Endothelial cell (in vitro differentiated cells): ENCODE measurements at regions not wholly inside any gene's neighbourhood (a gene's known extent, or its start where the extent isn't known, plus 50 kb on each side); places are given as distances from the start of the nearest gene placed in this dataset.

Experiments
- DNase-seq: peaks from one replicate; pipeline ENCODE4 v3.0.0; 2021; ENCODE audit warnings: low spot score
- H3K27ac Mint-ChIP-seq: one replicate; pipeline ENCODE4 v1.8.0; 2021; ENCODE audit warnings: mixed read lengths, inconsistent platforms; ENCODE audit not compliant: unreplicated experiment
- H3K27me3 Mint-ChIP-seq: one replicate; pipeline ENCODE4 v1.8.0; 2021; ENCODE audit warnings: mild to moderate bottlenecking, moderate library complexity, mixed read lengths, inconsistent platforms; ENCODE audit not compliant: unreplicated experiment
- H3K36me3 Mint-ChIP-seq: one replicate; pipeline ENCODE4 v1.8.0; 2021; ENCODE audit warnings: mild to moderate bottlenecking, low read depth, mixed read lengths, inconsistent platforms; ENCODE audit not compliant: unreplicated experiment
- H3K4me1 Mint-ChIP-seq: one replicate; pipeline ENCODE4 v1.8.0; 2021; ENCODE audit warnings: mild to moderate bottlenecking, mixed read lengths, inconsistent platforms; ENCODE audit not compliant: unreplicated experiment
- H3K4me3 Mint-ChIP-seq: one replicate; pipeline ENCODE4 v1.8.0; 2021; ENCODE audit warnings: mild to moderate bottlenecking, mixed read lengths, inconsistent platforms; ENCODE audit not compliant: unreplicated experiment
- H3K9me3 Mint-ChIP-seq: one replicate; pipeline ENCODE4 v1.8.0; 2021; ENCODE audit warnings: mixed read lengths, inconsistent platforms; ENCODE audit not compliant: unreplicated experiment
- TF ChIP-seq, protein P1 (sequence below): fragments of 200-600 bp; sonication (generic); IDR thresholded peaks from one replicate; pipeline ENCODE4 v1.5.0; 2021; ENCODE audit warnings: antibody characterized with exemption; ENCODE audit not compliant: unreplicated experiment

DNA sequence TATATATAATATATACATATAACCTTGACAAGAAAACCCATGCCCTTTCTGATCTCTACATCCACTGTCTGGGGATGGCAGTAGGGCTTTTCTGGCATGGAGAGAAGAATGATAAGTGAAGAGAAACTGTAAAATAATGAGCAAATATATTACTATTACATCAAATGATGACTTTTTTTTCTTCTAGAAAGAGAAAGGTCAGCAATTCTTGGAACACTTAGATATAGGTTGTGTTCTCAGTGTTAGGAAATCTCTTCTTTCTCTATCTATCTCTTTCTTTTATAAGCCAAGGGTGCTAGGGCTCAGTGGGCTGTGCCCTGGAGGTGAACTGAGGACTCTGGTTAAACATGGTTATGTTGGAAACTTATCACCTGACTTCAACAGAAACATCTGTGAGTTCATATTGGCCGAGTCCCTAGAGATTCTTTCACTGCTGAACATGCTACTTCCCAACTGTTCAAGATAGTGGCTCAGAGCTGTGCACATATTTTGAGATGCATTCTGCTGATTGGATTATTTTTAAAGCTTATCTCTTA lies 265.1 kb downstream of the GBA3 start:
- H3K4me1 Mint-ChIP-seq: no peaks in the 10 kb centered on the region
- H3K27me3 Mint-ChIP-seq: no peaks in the 10 kb centered on the region
- no peak for DNase-seq
- TF ChIP-seq, protein P1, sequence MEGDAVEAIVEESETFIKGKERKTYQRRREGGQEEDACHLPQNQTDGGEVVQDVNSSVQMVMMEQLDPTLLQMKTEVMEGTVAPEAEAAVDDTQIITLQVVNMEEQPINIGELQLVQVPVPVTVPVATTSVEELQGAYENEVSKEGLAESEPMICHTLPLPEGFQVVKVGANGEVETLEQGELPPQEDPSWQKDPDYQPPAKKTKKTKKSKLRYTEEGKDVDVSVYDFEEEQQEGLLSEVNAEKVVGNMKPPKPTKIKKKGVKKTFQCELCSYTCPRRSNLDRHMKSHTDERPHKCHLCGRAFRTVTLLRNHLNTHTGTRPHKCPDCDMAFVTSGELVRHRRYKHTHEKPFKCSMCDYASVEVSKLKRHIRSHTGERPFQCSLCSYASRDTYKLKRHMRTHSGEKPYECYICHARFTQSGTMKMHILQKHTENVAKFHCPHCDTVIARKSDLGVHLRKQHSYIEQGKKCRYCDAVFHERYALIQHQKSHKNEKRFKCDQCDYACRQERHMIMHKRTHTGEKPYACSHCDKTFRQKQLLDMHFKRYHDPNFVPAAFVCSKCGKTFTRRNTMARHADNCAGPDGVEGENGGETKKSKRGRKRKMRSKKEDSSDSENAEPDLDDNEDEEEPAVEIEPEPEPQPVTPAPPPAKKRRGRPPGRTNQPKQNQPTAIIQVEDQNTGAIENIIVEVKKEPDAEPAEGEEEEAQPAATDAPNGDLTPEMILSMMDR: no peak
- H3K27ac Mint-ChIP-seq: no peak overlapping the region
- H3K9me3 Mint-ChIP-seq: no peaks in the 10 kb centered on the region
- no peaks in the 10 kb centered on the region for H3K36me3 Mint-ChIP-seq
- no peak overlapping the region for H3K4me3 Mint-ChIP-seq

GRCh38 chr4:22949161-22949855 lies 256.6 kb downstream of the GBA3 start:
- H3K9me3 Mint-ChIP-seq: no peaks in the 10 kb centered on the region
- no peaks in the 10 kb centered on the region for H3K27me3 Mint-ChIP-seq
- H3K27ac Mint-ChIP-seq: no peak overlapping the region
- no peak for DNase-seq
- TF ChIP-seq, protein P1: no peak
- H3K4me3 Mint-ChIP-seq: no peak overlapping the region
- H3K4me1 Mint-ChIP-seq: peaks cover 2% of the 10 kb centered on the region
- H3K36me3 Mint-ChIP-seq: no peaks in the 10 kb centered on the region

- no peaks in the 10 kb centered on the region for H3K9me3 Mint-ChIP-seq
- peaks cover 7% of the 10 kb centered on the region for H3K4me1 Mint-ChIP-seq
- TF ChIP-seq, protein P1: no peak
- no peak overlapping the region for H3K4me3 Mint-ChIP-seq
- H3K27ac Mint-ChIP-seq: no peak overlapping the region
- DNase-seq: no peak
- H3K27me3 Mint-ChIP-seq: no peaks in the 10 kb centered on the region
- H3K36me3 Mint-ChIP-seq: no peaks in the 10 kb centered on the region
Observed at GRCh38 chr4:22947851-22948250, 255.1 kb downstream of the GBA3 start.

GRCh38 chr4:22942920-22943559 lies 250.3 kb downstream of the GBA3 start:
- Mint-ChIP-seq H3K36me3 (no peaks in the 10 kb centered on the region), H3K4me3 (no peak overlapping the region), H3K9me3 (no peaks in the 10 kb centered on the region), H3K27me3 (peaks cover 1% of the 10 kb centered on the region), H3K27ac (no peak overlapping the region), H3K4me1 (peaks cover 7% of the 10 kb centered on the region)
- TF ChIP-seq, protein P1: no peak
- DNase-seq: no peak

- Mint-ChIP-seq H3K4me3 (no peak overlapping the region), H3K27me3 (peaks cover 1% of the 10 kb centered on the region), H3K27ac (no peak overlapping the region), H3K9me3 (no peaks in the 10 kb centered on the region), H3K4me1 (peaks cover 7% of the 10 kb centered on the region), H3K36me3 (no peaks in the 10 kb centered on the region)
- DNase-seq: no peak
- TF ChIP-seq, protein P1: no peak
Observed at GRCh38 chr4:22941688-22942375, 249.1 kb downstream of the GBA3 start.
